ENCODE measurements at regions not wholly inside any gene's neighbourhood (a gene's known extent, or its start where the extent isn't known, plus 50 kb on each side); places are given as distances from the start of the nearest gene placed in this dataset.
"Not testable (repeated sequence)": the region's sequence is repeated elsewhere in the genome, so short reads cannot be mapped to it uniquely, and the experiment has no call there.

- TF ChIP-seq, protein P1, sequence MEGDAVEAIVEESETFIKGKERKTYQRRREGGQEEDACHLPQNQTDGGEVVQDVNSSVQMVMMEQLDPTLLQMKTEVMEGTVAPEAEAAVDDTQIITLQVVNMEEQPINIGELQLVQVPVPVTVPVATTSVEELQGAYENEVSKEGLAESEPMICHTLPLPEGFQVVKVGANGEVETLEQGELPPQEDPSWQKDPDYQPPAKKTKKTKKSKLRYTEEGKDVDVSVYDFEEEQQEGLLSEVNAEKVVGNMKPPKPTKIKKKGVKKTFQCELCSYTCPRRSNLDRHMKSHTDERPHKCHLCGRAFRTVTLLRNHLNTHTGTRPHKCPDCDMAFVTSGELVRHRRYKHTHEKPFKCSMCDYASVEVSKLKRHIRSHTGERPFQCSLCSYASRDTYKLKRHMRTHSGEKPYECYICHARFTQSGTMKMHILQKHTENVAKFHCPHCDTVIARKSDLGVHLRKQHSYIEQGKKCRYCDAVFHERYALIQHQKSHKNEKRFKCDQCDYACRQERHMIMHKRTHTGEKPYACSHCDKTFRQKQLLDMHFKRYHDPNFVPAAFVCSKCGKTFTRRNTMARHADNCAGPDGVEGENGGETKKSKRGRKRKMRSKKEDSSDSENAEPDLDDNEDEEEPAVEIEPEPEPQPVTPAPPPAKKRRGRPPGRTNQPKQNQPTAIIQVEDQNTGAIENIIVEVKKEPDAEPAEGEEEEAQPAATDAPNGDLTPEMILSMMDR (IDR thresholded peaks at IDR 0.05), result not testable (repeated sequence)
- not testable (repeated sequence) for TF ChIP-seq POLR2A, EP300 (IDR thresholded peaks at IDR 0.05)
Observed at GRCh38 chrX:117392360-117392759, 724.2 kb downstream of the KLHL13 start.

Data from ovary (tissue), 3 donors.